Thyroid gland (tissue), 4 donors: ENCODE measurements at regions not wholly inside any gene's neighbourhood (a gene's known extent, or its start where the extent isn't known, plus 50 kb on each side); places are given as distances from the start of the nearest gene placed in this dataset.

ENCODE experiments used
- CTCF ChIP-seq, 6 experiments: fragments of 200-600 bp in 3 of 6; fragments of 450-650 bp in 3 of 6; sonication (generic) in 3 of 6; IDR thresholded peaks; one replicate each; pipeline ENCODE4 v1.5.1; 2016 to 2019; ENCODE audit warnings: antibody characterized with exemption in 6 of 6, mild to moderate bottlenecking in 2 of 6, inconsistent platforms in 1 of 6, moderate library complexity in 1 of 6
- POLR2A ChIP-seq, 2 donors: fragments of 450-650 bp; IDR thresholded peaks; one replicate each; pipeline ENCODE4 v1.6.1; 2017; ENCODE audit warnings: antibody characterized with exemption in 2 of 2, mild to moderate bottlenecking in 2 of 2, moderate library complexity in 1 of 2

- TF ChIP-seq POLR2A (IDR thresholded peaks at IDR 0.05) (no peak), CTCF (IDR thresholded peaks at IDR 0.05) (no peak)
Observed at GRCh38 chr4:112023402-112023950, 121.8 kb upstream of the FAM241A start.
